ENCODE measurements at regions not wholly inside any gene's neighbourhood (a gene's known extent, or its start where the extent isn't known, plus 50 kb on each side); places are given as distances from the start of the nearest gene placed in this dataset. TPM values are rescaled to one million over a fixed set of nuclear protein-coding genes. Genes with fewer than 3 reads are reported as not detected.

DNA sequence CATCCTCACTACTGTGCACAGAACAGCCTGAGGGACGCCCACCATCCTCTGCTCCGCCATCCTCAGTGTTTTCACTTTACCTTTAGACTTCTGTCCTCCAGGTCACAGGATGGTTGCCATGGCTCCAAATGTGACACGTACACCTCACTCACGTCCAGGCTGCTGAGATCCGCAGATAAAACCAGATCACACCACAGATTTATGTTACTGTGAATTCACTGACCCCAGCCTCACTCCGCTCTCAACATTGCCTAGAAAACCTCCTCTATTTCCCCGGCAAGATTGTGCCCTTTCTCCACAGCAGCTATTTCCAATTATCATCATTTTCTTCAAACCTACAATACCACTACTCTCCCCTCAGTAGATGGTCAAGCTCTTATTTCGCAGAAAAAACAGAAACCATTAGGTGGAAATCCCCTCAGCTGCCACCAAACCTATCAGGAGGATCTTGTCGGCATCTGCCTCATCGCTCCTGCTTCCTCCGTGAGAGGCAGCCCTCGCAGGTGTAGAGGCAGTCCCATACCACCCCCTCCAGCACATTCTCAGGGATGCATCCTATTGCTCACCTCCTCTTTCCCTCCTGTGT, 49.8 kb upstream of the SLC1A4 start:
- Histone ChIP-seq H2BK120ac (ENCODE audit: low read depth, low read length) (no peak overlapping the region), H3K4me1 (ENCODE audit: control insufficient read depth, insufficient read depth, low read length) (peaks cover 3% of the 10 kb centered on the region; the same call in 1 of the 2 replicates), H3K23ac (ENCODE audit: low read depth, low read length) (no peak overlapping the region), H3K9ac (ENCODE audit: low read depth, low read length) (no peak overlapping the region), H3K14ac (replicated peaks; ENCODE audit: low read depth, low read length) (no peak overlapping the region), H2AK5ac (ENCODE audit: low read depth, low read length) (no peak overlapping the region), H4K20me1 (ENCODE audit: insufficient read depth, low read length) (no peaks in the 10 kb centered on the region), H4K5ac (ENCODE audit: low read depth, low read length) (no peak overlapping the region), H3K9me3 (ENCODE audit: control insufficient read depth, insufficient read depth, low read length) (peaks cover 3% of the 10 kb centered on the region; the same call in 1 of the 2 replicates), H3K9me1 (ENCODE audit: insufficient read depth, low read length) (peaks cover 9% of the 10 kb centered on the region; the same call in 1 of the 2 replicates), H2AFZ (replicated peaks; ENCODE audit: low read length, poor library complexity) (no peak overlapping the region), H2BK15ac (ENCODE audit: low read depth, low read length) (no peak overlapping the region), H3K18ac (ENCODE audit: low read depth, low read length) (no peak overlapping the region), H4K91ac (ENCODE audit: insufficient read depth, low read depth, low read length) (no peak overlapping the region), H4K8ac (ENCODE audit: low read depth in 2 of 2, low read length in 2 of 2) (no peak overlapping the region), H2BK20ac (ENCODE audit: low read depth, low read length) (no peak overlapping the region), H3K36me3 (ENCODE audit: control insufficient read depth, insufficient read depth, low read length) (no peaks in the 10 kb centered on the region), H3K4me2 (ENCODE audit: low read depth, low read length) (no peak overlapping the region), H2AK9ac (replicated peaks; ENCODE audit: low read depth, low read length, poor library complexity) (no peak overlapping the region), H3K4me3 (ENCODE audit: insufficient read depth, low read depth, low read length) (no peak overlapping the region), H3K79me1 (ENCODE audit: low read depth in 1 of 2, low read length in 2 of 2) (no peaks in the 10 kb centered on the region), H3K27me3 (ENCODE audit: control insufficient read depth, insufficient read depth, low read length) (peaks cover 55% of the 10 kb centered on the region), H3K4ac (ENCODE audit: low read depth, low read length) (no peak overlapping the region), H3K27ac (ENCODE audit: insufficient read depth, low read length) (no peak overlapping the region), H3K56ac (ENCODE audit: extremely low read depth, insufficient read depth, low read length) (no peak overlapping the region), H2BK5ac (ENCODE audit: low read depth, low read length, poor library complexity, severe bottlenecking) (no peak overlapping the region)
- ATAC-seq (ENCODE audit: low read depth) (no peak), DNase-seq (no peak)
- TF ChIP-seq MXI1 (IDR thresholded peaks at IDR 0.05; ENCODE audit: borderline replicate concordance, low read depth, low read length) (no peak), FOS (IDR thresholded peaks at IDR 0.05; ENCODE audit: low read depth, low read length) (no peak)
- intact Hi-C loops (cut with micrococcal nuclease) (no loop called here), in situ Hi-C loops (cut with MboI; ENCODE audit: low sequenced_read_pairs) (loop anchor here (10.0 kb wide), 1 partner anchor 635 kb away; no protein-coding TSS in a partner anchor), dilution Hi-C loops (cut with HindIII; ENCODE audit: low sequenced_read_pairs, unreplicated experiment) (no loop called here)
- ChIA-PET CTCF (no interaction called here), POLR2A (ENCODE audit: unreplicated experiment) (no interaction called here)
- no TSS peak for BruUV-seq (replicated peaks)
- WGBS, 2 experiments (ENCODE audit: extremely low coverage in 2 of 2, insufficient read length in 1 of 2) = 49% methylated on average over 10 of the region's 12 CpGs; no CpG with 5 or more reads in 1 of the 2 experiments

Small RNAs in the stretch of these regions (microRNA-seq; reads per million reads assigned to microRNA genes)
- not detected for gene RF00019 (ENCODE audit: insufficient read depth, insufficient read length)
- not detected for gene RN7SL211P (ENCODE audit: insufficient read depth, insufficient read length)
- gene RN7SL341P (ENCODE audit: insufficient read depth, insufficient read length) = not detected

Small RNAs in the stretch of these regions (small RNA-seq; reads per million reads assigned to genes)
- 0 reads per million in 5 experiments for gene RF00019
- gene RN7SL211P = 0 to 0.08 (median 0) reads per million in 5 experiments
- gene RN7SL341P = 0 reads per million in 5 experiments

All from IMR-90 (cell line).